ENCODE measurements at regions not wholly inside any gene's neighbourhood (a gene's known extent, or its start where the extent isn't known, plus 50 kb on each side); places are given as distances from the start of the nearest gene placed in this dataset.

DNA sequence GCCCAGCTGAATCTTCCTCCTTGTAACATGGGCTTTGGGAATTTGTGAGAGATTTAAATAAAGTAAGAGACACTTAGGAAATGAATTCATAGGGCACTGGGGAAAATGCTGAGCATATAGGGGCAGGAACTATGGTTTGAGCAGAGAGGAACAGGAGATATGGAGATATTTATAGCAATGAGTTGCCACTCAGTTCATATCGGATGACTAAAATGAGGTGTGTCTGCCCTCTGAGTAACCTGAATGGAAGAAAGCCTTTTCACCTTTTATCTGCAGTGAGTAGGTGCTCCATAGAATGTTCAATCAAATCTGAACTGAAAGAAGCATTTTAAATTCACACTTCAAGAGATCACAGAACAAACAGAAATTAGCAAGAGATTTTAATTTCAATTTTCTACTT lies 105.7 kb downstream of the CEP44 start:
- TF ChIP-seq POLR2AphosphoS5 (IDR thresholded peaks at IDR 0.05; ENCODE audit: low read depth, low read length), result no peak
- no peak for TF ChIP-seq PAX5 (IDR thresholded peaks at IDR 0.05; ENCODE audit: insufficient read depth, low read length, severe bottlenecking)

Data from GM12891 (cell line).